ENCODE measurements at regions not wholly inside any gene's neighbourhood (a gene's known extent, or its start where the extent isn't known, plus 50 kb on each side); places are given as distances from the start of the nearest gene placed in this dataset.

DNA sequence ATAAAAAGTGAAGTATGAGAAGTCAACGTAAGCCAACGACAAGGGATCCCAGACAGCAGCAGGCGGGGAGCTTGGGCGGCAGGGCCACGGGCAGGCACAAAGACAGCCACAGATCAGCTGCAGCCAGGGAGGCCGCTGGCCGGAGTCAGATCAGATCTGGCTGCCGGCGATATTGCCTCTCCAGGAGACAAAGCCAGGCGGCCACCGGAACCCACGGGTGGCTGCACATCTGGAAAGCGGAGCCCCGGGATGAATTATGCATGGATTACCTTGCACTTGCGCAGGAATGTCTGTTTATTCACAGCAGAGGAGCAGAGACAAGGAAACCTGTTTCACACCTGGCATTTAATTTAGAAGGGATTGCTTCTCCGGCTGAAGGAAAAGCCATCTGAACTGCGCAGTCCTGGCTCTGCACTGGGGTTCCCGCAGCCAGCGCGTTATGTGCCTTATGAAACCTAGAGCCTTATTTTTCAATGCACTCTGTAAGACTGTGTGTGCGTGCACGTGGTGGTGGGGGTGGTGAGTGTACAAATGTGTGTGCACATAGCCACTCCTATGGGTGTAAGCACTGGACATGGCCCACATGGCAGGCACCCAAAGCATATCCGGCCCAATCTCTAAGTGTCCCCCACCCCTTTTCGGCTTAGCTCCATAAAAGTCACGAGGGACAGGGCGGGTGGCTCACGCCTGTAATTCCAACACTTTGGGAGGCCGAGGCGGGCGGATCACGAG, 427.8 kb upstream of the MCTP2 start:
- TF ChIP-seq, protein P1, sequence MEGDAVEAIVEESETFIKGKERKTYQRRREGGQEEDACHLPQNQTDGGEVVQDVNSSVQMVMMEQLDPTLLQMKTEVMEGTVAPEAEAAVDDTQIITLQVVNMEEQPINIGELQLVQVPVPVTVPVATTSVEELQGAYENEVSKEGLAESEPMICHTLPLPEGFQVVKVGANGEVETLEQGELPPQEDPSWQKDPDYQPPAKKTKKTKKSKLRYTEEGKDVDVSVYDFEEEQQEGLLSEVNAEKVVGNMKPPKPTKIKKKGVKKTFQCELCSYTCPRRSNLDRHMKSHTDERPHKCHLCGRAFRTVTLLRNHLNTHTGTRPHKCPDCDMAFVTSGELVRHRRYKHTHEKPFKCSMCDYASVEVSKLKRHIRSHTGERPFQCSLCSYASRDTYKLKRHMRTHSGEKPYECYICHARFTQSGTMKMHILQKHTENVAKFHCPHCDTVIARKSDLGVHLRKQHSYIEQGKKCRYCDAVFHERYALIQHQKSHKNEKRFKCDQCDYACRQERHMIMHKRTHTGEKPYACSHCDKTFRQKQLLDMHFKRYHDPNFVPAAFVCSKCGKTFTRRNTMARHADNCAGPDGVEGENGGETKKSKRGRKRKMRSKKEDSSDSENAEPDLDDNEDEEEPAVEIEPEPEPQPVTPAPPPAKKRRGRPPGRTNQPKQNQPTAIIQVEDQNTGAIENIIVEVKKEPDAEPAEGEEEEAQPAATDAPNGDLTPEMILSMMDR (IDR thresholded peaks at IDR 0.05 in 2 of 3, conservative IDR thresholded peaks at IDR 0.05 in 1 of 3; ENCODE audit: borderline replicate concordance in 1 of 3, insufficient read depth in 1 of 3, low read depth in 2 of 3, low read length in 2 of 3): no peak
- no peak for TF ChIP-seq RAD21 (IDR thresholded peaks at IDR 0.05; ENCODE audit: low read depth)
- TF ChIP-seq POLR2AphosphoS5 (IDR thresholded peaks at IDR 0.05; ENCODE audit: low read depth, low read length): no peak
- no peak for TF ChIP-seq SIN3A (IDR thresholded peaks at IDR 0.05; ENCODE audit: low read depth)
- TF ChIP-seq POLR2A (IDR thresholded peaks at IDR 0.05; ENCODE audit: borderline replicate concordance, extremely low read depth, insufficient read depth, insufficient read length): no peak
- TF ChIP-seq TCF7L2 (IDR thresholded peaks at IDR 0.05; ENCODE audit: borderline replicate concordance, extremely low read depth, insufficient read depth, insufficient read length): no peak
- TF ChIP-seq, protein P2, sequence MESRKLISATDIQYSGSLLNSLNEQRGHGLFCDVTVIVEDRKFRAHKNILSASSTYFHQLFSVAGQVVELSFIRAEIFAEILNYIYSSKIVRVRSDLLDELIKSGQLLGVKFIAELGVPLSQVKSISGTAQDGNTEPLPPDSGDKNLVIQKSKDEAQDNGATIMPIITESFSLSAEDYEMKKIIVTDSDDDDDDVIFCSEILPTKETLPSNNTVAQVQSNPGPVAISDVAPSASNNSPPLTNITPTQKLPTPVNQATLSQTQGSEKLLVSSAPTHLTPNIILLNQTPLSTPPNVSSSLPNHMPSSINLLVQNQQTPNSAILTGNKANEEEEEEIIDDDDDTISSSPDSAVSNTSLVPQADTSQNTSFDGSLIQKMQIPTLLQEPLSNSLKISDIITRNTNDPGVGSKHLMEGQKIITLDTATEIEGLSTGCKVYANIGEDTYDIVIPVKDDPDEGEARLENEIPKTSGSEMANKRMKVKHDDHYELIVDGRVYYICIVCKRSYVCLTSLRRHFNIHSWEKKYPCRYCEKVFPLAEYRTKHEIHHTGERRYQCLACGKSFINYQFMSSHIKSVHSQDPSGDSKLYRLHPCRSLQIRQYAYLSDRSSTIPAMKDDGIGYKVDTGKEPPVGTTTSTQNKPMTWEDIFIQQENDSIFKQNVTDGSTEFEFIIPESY (IDR thresholded peaks at IDR 0.05; ENCODE audit: extremely low read depth, insufficient replicate concordance, low read length): no peak
- TF ChIP-seq, protein P3, sequence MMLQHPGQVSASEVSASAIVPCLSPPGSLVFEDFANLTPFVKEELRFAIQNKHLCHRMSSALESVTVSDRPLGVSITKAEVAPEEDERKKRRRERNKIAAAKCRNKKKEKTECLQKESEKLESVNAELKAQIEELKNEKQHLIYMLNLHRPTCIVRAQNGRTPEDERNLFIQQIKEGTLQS (IDR thresholded peaks at IDR 0.05): no peak
- no peak for TF ChIP-seq EZH2 (IDR thresholded peaks at IDR 0.05)
- TF ChIP-seq, protein P4, sequence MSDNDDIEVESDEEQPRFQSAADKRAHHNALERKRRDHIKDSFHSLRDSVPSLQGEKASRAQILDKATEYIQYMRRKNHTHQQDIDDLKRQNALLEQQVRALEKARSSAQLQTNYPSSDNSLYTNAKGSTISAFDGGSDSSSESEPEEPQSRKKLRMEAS (IDR thresholded peaks at IDR 0.05): no peak
- no peak for TF ChIP-seq YY1 (IDR thresholded peaks at IDR 0.05; ENCODE audit: extremely low read depth, insufficient replicate concordance, low read depth, low read length)
